ENCODE measurements at regions not wholly inside any gene's neighbourhood (a gene's known extent, or its start where the extent isn't known, plus 50 kb on each side); places are given as distances from the start of the nearest gene placed in this dataset.

DNA sequence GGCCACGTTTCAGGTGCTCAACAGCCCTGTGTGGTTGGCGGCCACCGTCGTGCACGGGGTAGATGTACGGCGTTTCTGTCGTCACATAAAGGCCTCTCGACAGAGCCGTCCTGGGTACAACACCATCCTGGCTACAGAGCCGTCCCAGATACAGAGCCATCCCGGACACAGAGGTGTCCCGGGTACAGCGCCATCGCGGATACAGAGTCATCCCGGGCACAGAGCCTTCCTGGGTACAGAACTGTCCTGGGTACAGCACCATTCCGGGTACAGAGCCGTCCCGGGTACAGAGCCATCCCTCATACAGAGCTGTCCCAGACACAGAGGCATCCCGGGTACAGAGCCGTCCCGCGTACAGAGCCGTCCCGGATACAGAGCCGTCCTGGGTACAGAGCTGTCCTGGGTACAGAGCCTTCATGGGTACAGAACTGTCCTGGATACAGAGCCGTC is 222.7 kb upstream of the SOX1 start:
- DNase-seq, result no peak

DNA sequence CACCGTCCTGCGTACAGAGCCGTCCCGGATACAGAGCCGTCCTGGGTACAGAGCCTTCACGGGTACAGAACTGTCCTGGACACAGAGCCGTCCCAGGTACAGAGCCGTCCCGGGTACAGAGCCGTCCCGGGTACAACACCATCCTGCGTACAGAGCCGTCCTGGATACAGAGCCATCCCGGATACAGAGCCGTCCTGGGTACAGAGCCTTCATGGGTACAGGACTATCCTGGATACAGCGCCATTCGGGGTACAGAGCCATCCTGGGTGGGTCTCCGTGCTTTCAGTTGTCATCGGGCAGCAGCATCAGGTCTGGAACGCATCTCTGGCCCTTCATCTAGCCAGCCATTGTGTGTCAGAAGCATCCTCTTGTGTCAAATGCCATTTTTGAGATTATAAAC is 222.3 kb upstream of the SOX1 start:
- peak; percentile 42 for DNase-seq

DNA sequence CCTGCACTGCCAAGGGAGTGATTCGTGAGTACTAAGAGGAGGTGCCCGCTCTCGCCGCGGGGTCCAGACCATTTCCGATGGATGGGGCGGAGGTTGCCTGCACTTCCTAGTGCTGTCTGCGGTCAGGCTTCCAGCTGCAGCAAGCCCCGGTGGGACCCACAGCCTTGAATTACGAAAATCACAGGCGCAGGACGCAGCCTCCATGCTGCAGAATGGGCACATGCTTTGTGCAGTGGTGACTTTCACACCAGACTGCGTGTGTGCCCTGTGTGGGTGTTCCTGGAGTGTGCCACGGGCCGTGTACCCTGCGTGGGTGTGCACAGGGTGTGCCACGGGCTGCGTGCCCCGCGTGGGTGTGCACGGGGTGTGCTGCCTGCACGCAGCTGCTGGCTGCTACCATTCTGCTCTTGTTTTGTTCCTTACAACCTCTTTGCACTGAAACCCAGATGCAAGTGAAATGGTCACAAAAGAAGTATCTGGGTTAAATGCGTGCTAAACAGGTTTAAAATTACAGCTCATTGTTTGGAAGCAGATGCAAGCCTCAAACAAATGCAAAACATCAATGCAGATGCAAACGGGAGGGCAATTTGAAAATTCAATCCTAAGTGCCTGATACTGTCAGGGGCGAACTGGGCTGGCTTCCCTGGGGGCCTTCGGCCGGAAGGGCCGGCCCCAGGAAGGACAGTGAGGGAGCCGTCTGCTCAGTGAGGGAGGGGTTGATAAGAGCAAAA is 221.2 kb upstream of the SOX1 start:
- no peak for DNase-seq

DNA sequence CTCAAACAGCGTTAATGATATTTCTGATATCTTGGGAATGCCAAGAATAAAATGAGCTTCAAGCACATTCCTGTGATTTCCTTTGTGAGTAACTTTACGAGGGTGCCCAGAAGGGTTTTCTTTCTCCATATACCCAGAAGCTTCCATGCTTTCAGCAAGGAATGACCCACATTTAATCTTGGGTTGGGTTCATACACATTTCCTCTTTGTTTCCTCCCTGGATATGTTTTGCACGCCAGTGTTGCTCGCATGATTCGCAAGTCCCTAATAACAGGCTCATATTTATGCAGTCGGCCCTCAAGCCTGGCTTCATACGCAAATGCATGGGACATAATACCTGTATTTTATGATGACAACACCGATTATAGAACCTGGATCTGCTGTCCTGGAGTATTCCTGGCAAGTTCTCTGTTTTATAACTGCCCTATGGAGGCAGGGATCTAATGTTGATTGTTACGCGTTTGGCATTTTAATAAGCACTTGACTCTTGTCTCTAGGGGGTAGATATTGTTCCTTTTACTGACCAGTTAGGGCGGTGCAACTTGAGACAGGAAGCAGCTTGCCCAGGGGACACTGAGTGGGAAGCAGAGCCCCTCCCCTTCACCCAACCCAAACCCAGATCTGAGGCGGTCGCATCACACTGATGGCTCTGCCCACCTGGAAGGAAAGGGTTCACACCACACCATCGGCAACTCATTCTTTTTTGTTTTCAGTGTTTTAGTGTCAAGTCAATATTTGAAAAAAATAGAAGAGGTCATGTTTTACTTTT is 220.4 kb upstream of the SOX1 start:
- no peak for DNase-seq

- no peak for DNase-seq
Observed at GRCh38 chr13:111847964-111848363, 219.0 kb upstream of the SOX1 start.

DNA sequence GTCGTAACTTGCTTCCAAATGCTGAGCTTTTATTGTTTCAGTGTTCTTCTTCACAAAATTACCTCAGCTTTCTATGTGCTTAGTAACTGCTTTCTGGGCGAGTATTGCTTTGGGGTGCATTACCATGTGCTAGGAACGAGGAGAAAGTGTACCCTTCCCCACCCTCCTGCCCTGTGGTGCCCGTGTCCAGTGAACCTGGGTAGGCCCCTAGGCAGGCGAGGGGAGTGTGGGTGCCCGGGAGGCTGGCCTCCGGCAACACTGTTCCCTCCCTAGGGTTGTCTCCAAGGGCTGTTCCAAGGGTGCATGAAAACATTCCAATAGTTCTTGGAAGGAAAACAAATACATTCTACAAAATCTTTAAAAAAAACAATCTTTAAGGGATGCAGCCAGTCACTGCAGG is 216.5 kb upstream of the SOX1 start:
- peak; percentile 32 for DNase-seq

DNA sequence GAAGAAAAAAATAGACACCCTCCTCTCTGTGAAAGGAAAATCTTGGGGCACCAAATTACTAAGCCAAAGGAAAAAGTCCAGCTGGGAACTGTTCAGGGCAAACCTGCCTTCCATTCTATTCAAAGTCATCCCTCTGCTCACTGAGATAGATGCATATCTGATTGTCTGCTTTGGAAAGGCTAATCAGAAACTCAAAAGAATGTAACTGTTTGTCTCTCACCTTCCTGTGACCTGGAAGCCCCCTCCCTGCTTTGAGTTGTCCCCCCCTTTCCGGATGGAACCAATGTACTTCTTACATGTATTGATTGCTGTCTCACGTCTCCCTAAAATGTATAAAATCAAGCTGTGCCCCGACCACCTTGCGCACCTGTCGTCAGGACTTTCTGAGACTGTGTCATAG is 216.0 kb upstream of the SOX1 start:
- no peak for DNase-seq

GRCh38 chr13:111852725-111853518 is 214.0 kb upstream of the SOX1 start:
- DNase-seq, result peak; percentile 38

DNA sequence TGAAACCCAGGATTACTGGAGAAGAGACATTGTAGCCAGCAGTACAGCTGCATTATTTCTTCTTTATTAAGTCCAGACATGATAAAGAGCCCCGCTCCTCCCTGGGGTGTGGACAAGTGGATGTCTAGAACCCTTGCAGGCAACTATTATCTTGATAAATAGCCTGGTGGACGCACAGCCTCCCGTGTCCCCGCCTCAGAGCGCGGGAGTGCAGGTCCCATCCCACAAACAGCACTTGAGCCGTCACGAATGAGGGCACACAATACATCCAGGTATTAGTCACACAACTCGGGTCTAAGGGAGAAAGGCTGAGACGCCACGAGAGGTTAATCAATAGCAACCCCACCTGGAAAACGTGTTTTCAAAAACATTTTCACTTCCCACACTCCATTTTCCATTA is 213.2 kb upstream of the SOX1 start:
- peak; percentile 26 for DNase-seq

- DNase-seq, result no peak
Observed at GRCh38 chr13:111854403-111854802, 212.5 kb upstream of the SOX1 start.

GRCh38 chr13:111855191-111855590 is 211.8 kb upstream of the SOX1 start:
- DNase-seq, result no peak

- peak; percentile 32 for DNase-seq
Observed at GRCh38 chr13:111855786-111856185, 211.2 kb upstream of the SOX1 start.

- DNase-seq, result peak; percentile 32
Observed at GRCh38 chr13:111856571-111856970, 210.4 kb upstream of the SOX1 start.

DNA sequence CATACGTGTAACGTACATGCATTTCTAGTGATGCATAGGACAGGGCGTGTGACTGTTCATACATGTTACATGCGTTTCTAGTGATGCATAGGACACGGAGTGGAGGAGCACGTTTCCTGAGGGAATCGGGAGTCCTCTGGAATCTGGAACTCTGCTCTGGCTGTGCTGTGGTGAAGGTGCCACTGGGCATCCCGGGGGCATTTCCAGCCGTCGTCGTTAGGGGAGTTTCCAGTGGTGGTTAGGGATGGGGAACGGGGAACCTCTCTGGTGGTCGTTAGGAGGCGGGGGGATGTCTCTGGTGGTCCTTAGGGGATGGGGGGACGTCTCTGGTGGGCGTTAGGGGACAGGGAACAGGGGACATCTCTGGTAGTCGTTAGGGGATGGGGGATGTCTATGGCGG is 209.6 kb upstream of the SOX1 start:
- peak; percentile 28 for DNase-seq

DNA sequence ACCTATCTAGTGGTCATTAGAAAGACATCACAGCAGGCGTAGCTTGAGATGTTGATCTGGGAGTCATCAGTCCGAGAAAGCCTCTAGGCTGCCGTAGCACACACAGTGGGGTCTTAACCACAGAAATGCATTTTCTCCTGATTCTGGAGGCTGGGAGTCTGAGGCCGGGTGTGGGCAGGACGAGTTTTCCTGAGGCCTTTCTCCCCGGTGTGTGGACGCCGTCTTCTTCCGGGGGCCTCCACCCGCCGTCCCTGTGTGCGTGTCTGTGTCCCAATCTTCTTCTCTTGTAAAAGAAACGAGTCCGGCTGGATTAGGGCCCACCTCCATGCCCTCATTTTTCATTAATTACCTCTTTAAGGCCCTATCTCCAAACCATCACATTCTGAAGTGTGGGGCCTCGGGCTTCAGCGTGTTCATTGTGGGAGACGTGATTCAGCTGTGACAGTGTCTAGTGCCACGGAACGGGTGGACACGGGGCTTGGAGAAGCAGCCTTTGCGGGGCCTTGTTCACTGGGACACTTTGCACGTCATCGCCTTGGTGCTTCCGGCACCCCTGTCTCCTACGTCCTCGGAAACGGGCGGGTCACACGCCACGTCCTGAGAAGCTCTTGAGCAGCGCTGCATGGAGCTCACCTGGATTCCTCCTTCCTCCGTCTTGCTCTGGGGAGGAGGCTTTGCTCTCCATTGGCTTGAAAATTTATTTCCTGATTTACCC is 208.9 kb upstream of the SOX1 start:
- peak; percentile 24 for DNase-seq

DNA sequence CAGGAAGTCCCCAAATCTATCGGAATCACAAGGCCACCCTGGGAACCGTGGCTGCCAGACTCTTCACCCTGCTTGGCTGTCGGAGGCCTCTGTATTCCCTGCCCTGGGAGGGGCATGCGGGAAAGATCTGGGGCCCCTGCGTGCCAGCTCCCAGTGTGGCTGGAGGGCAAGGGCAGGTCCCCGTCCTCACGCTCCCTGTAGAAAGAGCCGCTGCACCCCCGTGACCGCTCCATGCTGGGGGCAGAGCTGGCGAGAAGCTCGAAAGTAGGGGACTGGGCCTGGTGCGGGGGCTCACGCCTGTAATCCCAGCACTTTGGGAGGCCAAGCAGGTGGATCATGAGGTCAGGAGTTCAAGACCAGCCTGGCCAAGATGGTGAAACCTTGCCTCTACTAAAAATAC is 208.4 kb upstream of the SOX1 start:
- DNase-seq, result peak; percentile 35

DNA sequence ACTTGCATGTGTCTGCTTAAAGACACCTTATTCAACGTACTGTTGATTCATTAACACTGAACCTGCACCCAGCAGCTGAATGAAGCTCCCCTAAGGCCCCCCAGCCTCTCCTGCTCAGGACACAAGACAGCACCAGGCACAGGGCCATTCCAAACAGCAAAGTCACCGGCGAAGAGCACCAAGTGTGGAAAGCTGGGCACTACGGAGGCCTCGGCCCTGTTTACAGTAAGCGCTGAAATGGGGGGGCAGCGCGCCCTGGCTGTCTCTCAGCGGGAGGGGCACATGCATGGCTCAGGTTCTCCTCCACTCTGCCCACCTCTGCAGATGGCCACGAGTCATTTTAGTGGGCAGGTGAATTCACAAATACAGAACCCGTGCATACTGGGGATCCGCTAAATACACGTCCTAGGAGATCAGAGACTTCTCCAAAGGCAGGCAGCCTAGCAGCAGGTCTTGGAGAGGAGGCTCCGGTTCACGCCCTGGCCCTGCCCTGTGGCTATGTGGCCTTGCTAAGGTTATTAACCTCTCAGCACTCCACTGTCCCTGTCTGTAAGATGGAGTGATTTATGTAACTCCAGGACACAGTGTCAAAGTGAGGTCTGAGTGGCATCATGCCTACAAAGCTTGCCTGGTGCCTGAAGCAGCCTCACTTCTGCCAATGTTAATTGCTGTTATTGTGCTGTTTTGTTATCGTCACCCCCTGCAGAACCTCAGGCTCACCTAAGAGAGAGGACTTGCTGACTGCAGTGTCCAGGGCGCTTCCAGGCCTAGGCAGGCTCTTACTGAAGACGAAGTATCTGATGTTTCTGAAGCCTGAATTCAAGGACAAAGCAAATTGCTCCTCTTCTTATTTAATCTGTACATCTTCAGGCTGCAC is 207.4 kb upstream of the SOX1 start:
- DNase-seq, result peak; percentile 35

- DNase-seq, result no peak
Observed at GRCh38 chr13:111860231-111860552, 206.8 kb upstream of the SOX1 start.

DNA sequence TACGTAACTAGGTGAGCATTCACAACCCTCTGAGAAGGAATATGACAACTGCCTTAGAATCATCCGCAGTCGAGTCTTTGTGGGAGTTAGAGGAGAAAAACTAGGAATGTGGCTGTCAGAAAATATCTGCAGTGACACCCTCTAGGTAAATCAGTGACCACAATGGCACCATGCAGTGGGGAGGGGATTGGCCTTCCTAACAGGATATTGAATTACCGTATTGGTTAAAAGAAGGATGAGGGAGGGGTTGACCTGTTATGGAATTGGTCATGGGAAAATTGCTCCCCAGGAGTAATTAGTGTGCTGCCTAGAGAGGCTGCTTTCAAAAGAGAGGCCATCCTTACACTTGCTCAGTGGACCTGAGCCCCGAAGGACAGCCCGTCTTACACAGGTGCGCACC is 205.6 kb upstream of the SOX1 start:
- no peak for DNase-seq

DNA sequence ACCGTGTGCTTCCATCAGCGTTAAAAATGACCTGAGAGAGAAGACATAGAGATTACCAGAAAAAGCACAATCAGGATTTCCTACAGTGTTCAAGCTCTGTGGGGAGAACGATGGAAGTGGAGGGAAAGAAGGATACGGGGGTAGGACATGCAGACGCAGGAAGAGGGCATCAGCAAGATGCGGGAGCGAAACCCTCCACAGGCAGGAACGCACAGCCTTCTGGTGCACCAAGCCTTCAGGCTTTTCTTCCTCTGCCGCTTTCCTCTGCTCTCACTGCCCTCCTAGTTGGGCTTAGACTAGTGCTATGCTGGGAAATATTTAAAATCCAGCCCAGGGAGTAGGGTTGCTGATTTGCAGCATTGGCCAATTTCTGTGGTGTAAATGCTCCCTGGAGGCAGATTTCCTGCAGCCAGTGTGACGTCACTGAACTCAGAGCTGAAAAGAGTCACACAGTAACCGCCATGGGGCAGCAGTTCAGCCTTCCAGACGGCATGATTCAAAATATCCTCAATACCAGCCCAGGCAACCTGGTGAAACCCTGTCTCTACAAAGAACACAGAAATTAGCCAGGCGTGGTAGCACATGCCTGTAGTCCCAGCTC is 205.1 kb upstream of the SOX1 start:
- no peak for DNase-seq
